SKM-1 (cell line): ENCODE measurements at regions not wholly inside any gene's neighbourhood (a gene's known extent, or its start where the extent isn't known, plus 50 kb on each side); places are given as distances from the start of the nearest gene placed in this dataset.
"Not testable (repeated sequence)": the region's sequence is repeated elsewhere in the genome, so short reads cannot be mapped to it uniquely, and the experiment has no call there.

ENCODE experiments used
- DNase-seq: peaks from one replicate; lab custom pipeline; 2025; ENCODE audit not compliant: unreplicated experiment; lab: John Stamatoyannopoulos, UW

GRCh38 chr10:44013981-44014380 is 365.3 kb upstream of the ZNF32 start:
- DNase-seq: no peak

- DNase-seq: no peak
These were observed 364.2 kb upstream of the ZNF32 start for GRCh38 chr10:44012921-44013320.

- no peak for DNase-seq
These were observed 362.9 kb upstream of the ZNF32 start for GRCh38 chr10:44011603-44011981.

GRCh38 chr10:44010873-44011602 is 362.4 kb upstream of the ZNF32 start:
- no peak for DNase-seq

- DNase-seq: no peak
These were observed 361.4 kb upstream of the ZNF32 start for GRCh38 chr10:44009891-44010632.

- DNase-seq: no peak
These were observed 360.4 kb upstream of the ZNF32 start for GRCh38 chr10:44008917-44009709.

GRCh38 chr10:44008270-44008916 is 359.7 kb upstream of the ZNF32 start:
- DNase-seq: no peak

GRCh38 chr10:44006771-44007170 is 358.1 kb upstream of the ZNF32 start:
- no peak for DNase-seq

- DNase-seq: no peak
These were observed 357.1 kb upstream of the ZNF32 start for GRCh38 chr10:44005788-44006099.

- no peak for DNase-seq
These were observed 356.5 kb upstream of the ZNF32 start for GRCh38 chr10:44004913-44005787.

GRCh38 chr10:43998021-43998809 is 349.5 kb upstream of the ZNF32 start:
- DNase-seq: no peak

- no peak for DNase-seq
These were observed 348.6 kb upstream of the ZNF32 start for GRCh38 chr10:43997330-43997729.

GRCh38 chr10:43994539-43994938 is 345.9 kb upstream of the ZNF32 start:
- DNase-seq: no peak

- DNase-seq: not testable (repeated sequence)
These were observed 344.1 kb upstream of the ZNF32 start for GRCh38 chr10:43992816-43993215.

GRCh38 chr10:43986374-43986773 is 337.7 kb upstream of the ZNF32 start:
- no peak for DNase-seq

- DNase-seq: no peak
These were observed 337.3 kb upstream of the ZNF32 start for GRCh38 chr10:43985941-43986340.

GRCh38 chr10:43983856-43984271 is 335.2 kb upstream of the ZNF32 start:
- no peak for DNase-seq

GRCh38 chr10:43983405-43983804 is 334.7 kb upstream of the ZNF32 start:
- no peak for DNase-seq

- no peak for DNase-seq
These were observed 333.6 kb upstream of the ZNF32 start for GRCh38 chr10:43982250-43982649.

- no peak for DNase-seq
These were observed 333.0 kb upstream of the ZNF32 start for GRCh38 chr10:43981696-43982095.
